ENCODE measurements at regions not wholly inside any gene's neighbourhood (a gene's known extent, or its start where the extent isn't known, plus 50 kb on each side); places are given as distances from the start of the nearest gene placed in this dataset.

DNA sequence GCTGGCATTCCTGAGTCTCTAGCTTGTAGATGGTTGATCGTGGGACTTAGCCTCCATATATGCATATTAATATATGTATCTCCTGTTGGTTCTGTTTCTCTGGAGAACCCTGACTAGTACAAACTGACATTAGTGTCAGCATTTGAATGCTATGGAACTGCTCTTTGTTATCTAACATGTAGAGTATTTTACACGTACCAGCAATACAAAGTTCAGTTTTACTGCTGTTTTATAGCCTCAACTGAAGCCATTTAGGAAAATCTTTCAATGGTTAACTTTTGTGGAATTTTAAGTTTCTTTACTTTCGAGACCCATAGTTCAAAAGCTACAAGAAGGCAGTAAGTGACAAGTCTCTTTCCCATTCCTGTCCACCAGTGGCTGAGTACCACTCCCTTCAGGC lies 418.4 kb downstream of the NUP35 start:
- TF ChIP-seq, protein P1, sequence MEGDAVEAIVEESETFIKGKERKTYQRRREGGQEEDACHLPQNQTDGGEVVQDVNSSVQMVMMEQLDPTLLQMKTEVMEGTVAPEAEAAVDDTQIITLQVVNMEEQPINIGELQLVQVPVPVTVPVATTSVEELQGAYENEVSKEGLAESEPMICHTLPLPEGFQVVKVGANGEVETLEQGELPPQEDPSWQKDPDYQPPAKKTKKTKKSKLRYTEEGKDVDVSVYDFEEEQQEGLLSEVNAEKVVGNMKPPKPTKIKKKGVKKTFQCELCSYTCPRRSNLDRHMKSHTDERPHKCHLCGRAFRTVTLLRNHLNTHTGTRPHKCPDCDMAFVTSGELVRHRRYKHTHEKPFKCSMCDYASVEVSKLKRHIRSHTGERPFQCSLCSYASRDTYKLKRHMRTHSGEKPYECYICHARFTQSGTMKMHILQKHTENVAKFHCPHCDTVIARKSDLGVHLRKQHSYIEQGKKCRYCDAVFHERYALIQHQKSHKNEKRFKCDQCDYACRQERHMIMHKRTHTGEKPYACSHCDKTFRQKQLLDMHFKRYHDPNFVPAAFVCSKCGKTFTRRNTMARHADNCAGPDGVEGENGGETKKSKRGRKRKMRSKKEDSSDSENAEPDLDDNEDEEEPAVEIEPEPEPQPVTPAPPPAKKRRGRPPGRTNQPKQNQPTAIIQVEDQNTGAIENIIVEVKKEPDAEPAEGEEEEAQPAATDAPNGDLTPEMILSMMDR (IDR thresholded peaks at IDR 0.05): no peak
- TF ChIP-seq POLR2A (IDR thresholded peaks at IDR 0.05): no peak
- TF ChIP-seq EP300 (IDR thresholded peaks at IDR 0.05): no peak
- no peak for TF ChIP-seq POLR2AphosphoS5 (IDR thresholded peaks at IDR 0.05)
